H9 (cell line): ENCODE measurements at regions not wholly inside any gene's neighbourhood (a gene's known extent, or its start where the extent isn't known, plus 50 kb on each side); places are given as distances from the start of the nearest gene placed in this dataset.
"Not testable (repeated sequence)": the region's sequence is repeated elsewhere in the genome, so short reads cannot be mapped to it uniquely, and the experiment has no call there.

Experiments
- DNase-seq: peaks from one replicate; pipeline ENCODE4 v3.0.0-alpha.2; 2017
- H2AFZ ChIP-seq: one replicate; pipeline ENCODE4 v1.6.1; 2013; ENCODE audit warnings: mild to moderate bottlenecking, low read length, control low read depth, moderate library complexity
- H2AK5ac ChIP-seq: 2 replicates; pipeline ENCODE4 v1.6.1; 2013; ENCODE audit warnings: low read length, control low read depth, mixed read lengths; ENCODE audit not compliant: insufficient read length
- H2BK120ac ChIP-seq: one replicate; pipeline ENCODE4 v1.6.1; 2013; ENCODE audit warnings: low read depth, mild to moderate bottlenecking, low read length, control low read depth, inconsistent platforms; ENCODE audit not compliant: poor library complexity, severe bottlenecking
- H2BK12ac ChIP-seq: 2 replicates; pipeline ENCODE4 v1.6.1; 2013; ENCODE audit warnings: low read length, control low read depth, mixed read lengths, low read depth; ENCODE audit not compliant: insufficient read length
- H2BK15ac ChIP-seq: 2 replicates; pipeline ENCODE4 v1.6.1; 2013; ENCODE audit warnings: low read depth, low read length, control low read depth
- H2BK20ac ChIP-seq: one replicate; pipeline ENCODE4 v1.6.1; 2013; ENCODE audit warnings: low read depth, mild to moderate bottlenecking, low read length, control low read depth, inconsistent platforms; ENCODE audit not compliant: poor library complexity, severe bottlenecking
- H2BK5ac ChIP-seq: 2 replicates; pipeline ENCODE4 v1.6.1; 2013; ENCODE audit warnings: low read length, control low read depth, mixed read lengths; ENCODE audit not compliant: insufficient read length
- H3K14ac ChIP-seq: 2 replicates; pipeline ENCODE4 v1.6.1; 2013; ENCODE audit warnings: low read length, control low read depth; ENCODE audit not compliant: insufficient read depth
- H3K18ac ChIP-seq: 2 replicates; pipeline ENCODE4 v1.6.1; 2013; ENCODE audit warnings: low read depth, mild to moderate bottlenecking, mixed read lengths, low read length, control low read depth; ENCODE audit not compliant: insufficient read length
- H3K23ac ChIP-seq: 2 replicates; pipeline ENCODE4 v1.6.1; 2013; ENCODE audit warnings: low read length, control low read depth, mixed read lengths, low read depth; ENCODE audit not compliant: insufficient read length
- H3K23me2 ChIP-seq: 2 replicates; pipeline ENCODE4 v1.6.1; 2013; ENCODE audit warnings: low read depth, mild to moderate bottlenecking, mixed read lengths, low read length, control low read depth; ENCODE audit not compliant: insufficient read length, poor library complexity, severe bottlenecking
- H3K27ac ChIP-seq: 2 replicates; pipeline ENCODE4 v1.5.1; 2013; ENCODE audit warnings: low read length, control low read depth, mixed read lengths, low read depth; ENCODE audit not compliant: insufficient read length
- H3K27me3 ChIP-seq: 2 replicates; pipeline ENCODE4 v1.6.1; 2013; ENCODE audit warnings: low read length, control low read depth, inconsistent platforms; ENCODE audit not compliant: insufficient read depth
- H3K4ac ChIP-seq: 2 replicates; pipeline ENCODE4 v1.6.1; 2013; ENCODE audit warnings: low read depth, mild to moderate bottlenecking, control low read depth, inconsistent platforms, low read length, moderate library complexity
- H3K4me1 ChIP-seq: 2 replicates; pipeline ENCODE4 v1.6.1; 2013; ENCODE audit warnings: low read length, control low read depth, inconsistent platforms; ENCODE audit not compliant: insufficient read depth
- H3K4me2 ChIP-seq: 2 replicates; pipeline ENCODE4 v1.6.1; 2013; ENCODE audit warnings: low read length, control low read depth, mixed read lengths; ENCODE audit not compliant: insufficient read length, insufficient read depth
- H3K56ac ChIP-seq: 2 replicates; pipeline ENCODE4 v1.6.1; 2013; ENCODE audit warnings: low read depth, mild to moderate bottlenecking, mixed read lengths, low read length, control low read depth; ENCODE audit not compliant: insufficient read length
- H3K79me1 ChIP-seq: 2 replicates; pipeline ENCODE4 v1.6.1; 2013; ENCODE audit warnings: low read depth, mild to moderate bottlenecking, moderate library complexity, low read length, control low read depth, inconsistent platforms; ENCODE audit not compliant: insufficient read depth, poor library complexity, severe bottlenecking
- H3K79me2 ChIP-seq: 2 replicates; pipeline ENCODE4 v1.6.1; 2013; ENCODE audit warnings: low read length, control low read depth, inconsistent platforms; ENCODE audit not compliant: insufficient read depth
- H3K9ac ChIP-seq: 2 replicates; pipeline ENCODE4 v1.6.1; 2013; ENCODE audit warnings: low read length, control low read depth, mixed read lengths; ENCODE audit not compliant: insufficient read length; ENCODE audit errors: extremely low read depth
- H3K9me3 ChIP-seq: one replicate; pipeline ENCODE4 v1.6.1; 2013; ENCODE audit warnings: low read depth, low read length, inconsistent platforms; ENCODE audit not compliant: control insufficient read depth
- H3T11ph ChIP-seq: one replicate; pipeline ENCODE4 v1.6.1; 2013; ENCODE audit warnings: mild to moderate bottlenecking, low read length, control low read depth, inconsistent platforms
- H4K20me1 ChIP-seq: one replicate; pipeline ENCODE4 v1.6.1; 2013; ENCODE audit not compliant: control insufficient read depth, insufficient read length, insufficient read depth
- H4K5ac ChIP-seq: 2 replicates; pipeline ENCODE4 v1.6.1; 2013; ENCODE audit warnings: low read depth, mild to moderate bottlenecking, mixed read lengths, low read length, control low read depth; ENCODE audit not compliant: insufficient read length
- H4K8ac ChIP-seq: replicated peaks from 2 replicates; pipeline ENCODE4 v1.6.1; 2013; ENCODE audit warnings: low read length, control low read depth, mixed read lengths, low read depth; ENCODE audit not compliant: insufficient read length
- H4K91ac ChIP-seq: 2 replicates; pipeline ENCODE4 v1.6.1; 2013; ENCODE audit warnings: low read depth, mild to moderate bottlenecking, moderate library complexity, mixed read lengths, low read length, control low read depth; ENCODE audit not compliant: insufficient read length
- H3K27ac Mint-ChIP-seq, 3 experiments: 2 replicates in 2 of 3; 3 replicates in 1 of 3; pipeline ENCODE4 v1.8.0; 2020 to 2021; ENCODE audit warnings: mixed read lengths in 3 of 3, mild to moderate bottlenecking in 1 of 3, moderate library complexity in 1 of 3
- H3K27me3 Mint-ChIP-seq: 2 replicates; pipeline ENCODE4 v1.8.0; 2021; ENCODE audit warnings: low read depth, mild to moderate bottlenecking, moderate library complexity, mixed read lengths
- H3K36me3 Mint-ChIP-seq, 3 experiments: 2 replicates in 2 of 3; 3 replicates in 1 of 3; pipeline ENCODE4 v1.8.0; 2020 to 2021; ENCODE audit warnings: low read depth in 3 of 3, mixed read lengths in 3 of 3; ENCODE audit not compliant: insufficient read depth in 1 of 3
- H3K4me1 Mint-ChIP-seq, 2 experiments: 2 replicates each; pipeline ENCODE4 v1.8.0; 2020; ENCODE audit warnings: mixed read lengths in 2 of 2
- H3K4me3 Mint-ChIP-seq, 2 experiments: 2 replicates in 1 of 2; 3 replicates in 1 of 2; pipeline ENCODE4 v1.8.0; 2020 to 2021; ENCODE audit warnings: mild to moderate bottlenecking in 2 of 2, mixed read lengths in 2 of 2, moderate library complexity in 1 of 2
- H3K9me3 Mint-ChIP-seq, 2 experiments: 2 replicates in 1 of 2; 3 replicates in 1 of 2; pipeline ENCODE4 v1.8.0; 2020; ENCODE audit warnings: mild to moderate bottlenecking in 2 of 2, mixed read lengths in 2 of 2, moderate library complexity in 1 of 2
- CTCF ChIP-seq: fragments of 200-600 bp; sonication (generic); conservative IDR thresholded peaks from 3 replicates; pipeline ENCODE4 v1.8.0; 2021; ENCODE audit warnings: antibody characterized with exemption, mild to moderate bottlenecking
- WGBS: extraction: QIAGEN DNeasy Blood & Tissue Kit; methylation state at CpG from one replicate; pipeline ENCODE4 v1.1.7; 2013; ENCODE audit warnings: missing lambda C conversion rate, low lambda C conversion rate, mixed read lengths; ENCODE audit not compliant: insufficient read length; ENCODE audit errors: extremely low coverage; 5-methylcytosine and 5-hydroxymethylcytosine counted together

- no peak overlapping the region for H2BK120ac ChIP-seq
- no peak overlapping the region for H3K14ac ChIP-seq
- no peaks in the 10 kb centered on the region for H3K27me3 ChIP-seq
- H3K9me3 ChIP-seq = no peaks in the 10 kb centered on the region
- H2BK15ac ChIP-seq = no peak overlapping the region
- H2BK20ac ChIP-seq = no peak overlapping the region
- Mint-ChIP-seq H3K9me3 (no peaks in the 10 kb centered on the region), H3K4me3 (no peak overlapping the region), H3K27me3 (peaks cover 5% of the 10 kb centered on the region), H3K4me1 (peaks cover 6 to 9% of the 10 kb centered on the region in 2 experiments), H3K27ac (no peak overlapping the region), H3K36me3 (no peaks in the 10 kb centered on the region)
- no peak overlapping the region for H3K56ac ChIP-seq
- no peak overlapping the region for H2AFZ ChIP-seq
- TF ChIP-seq CTCF = no peak
- H2BK12ac ChIP-seq = no peak overlapping the region
- H3K4me1 ChIP-seq = no peaks in the 10 kb centered on the region; the same call in 1 of the 2 replicates
- no peak overlapping the region for H3K23ac ChIP-seq
- H4K20me1 ChIP-seq = no peaks in the 10 kb centered on the region
- H3K9ac ChIP-seq = no peak overlapping the region
- H3K23me2 ChIP-seq = no peaks in the 10 kb centered on the region
- no peak overlapping the region for H4K91ac ChIP-seq
- no peaks in the 10 kb centered on the region for H3K79me2 ChIP-seq
- no peak overlapping the region for H3K4ac ChIP-seq
- H3K27ac ChIP-seq = no peak overlapping the region
- no peak overlapping the region for H4K8ac ChIP-seq
- H2BK5ac ChIP-seq = no peak overlapping the region
- no peak overlapping the region for H3T11ph ChIP-seq
- DNase-seq = no peak
- no peak overlapping the region for H3K4me2 ChIP-seq
- H3K79me1 ChIP-seq = no peaks in the 10 kb centered on the region
- WGBS = no CpG with 5 or more reads among the region's 9 CpGs
- H2AK5ac ChIP-seq = no peak overlapping the region
- no peak overlapping the region for H4K5ac ChIP-seq
- H3K18ac ChIP-seq = no peak overlapping the region
These were observed 125.7 kb downstream of the CRLF2 start for GRCh38 chrX:1086444-1087409.

- H2BK15ac ChIP-seq, H4K5ac ChIP-seq, H3K36me3 Mint-ChIP-seq, H3K9me3 ChIP-seq, H4K20me1 ChIP-seq, H2BK12ac ChIP-seq, H3K27me3 ChIP-seq, H3K4me2 ChIP-seq, H3K9me3 Mint-ChIP-seq, H3K27ac Mint-ChIP-seq, H3K9ac ChIP-seq, H2BK20ac ChIP-seq, H3K27me3 Mint-ChIP-seq, H3K23me2 ChIP-seq, H2BK5ac ChIP-seq, H2BK120ac ChIP-seq, H4K8ac ChIP-seq, H3K14ac ChIP-seq, H3T11ph ChIP-seq, H2AFZ ChIP-seq, H3K23ac ChIP-seq, H3K4me3 Mint-ChIP-seq, H2AK5ac ChIP-seq, DNase-seq, H3K4me1 ChIP-seq, H3K56ac ChIP-seq, H3K79me1 ChIP-seq, H3K4ac ChIP-seq, H3K79me2 ChIP-seq, H3K27ac ChIP-seq, H3K18ac ChIP-seq, H4K91ac ChIP-seq: not testable (repeated sequence)
- peaks cover 9 to 11% of the 10 kb centered on the region in 2 experiments for H3K4me1 Mint-ChIP-seq
- WGBS = no CpG with 5 or more reads among the region's 2 CpGs
These were observed 126.6 kb downstream of the CRLF2 start for GRCh38 chrX:1085871-1086270.
